ENCODE measurements at regions not wholly inside any gene's neighbourhood (a gene's known extent, or its start where the extent isn't known, plus 50 kb on each side); places are given as distances from the start of the nearest gene placed in this dataset.
"Not testable (repeated sequence)": the region's sequence is repeated elsewhere in the genome, so short reads cannot be mapped to it uniquely, and the experiment has no call there.

DNA sequence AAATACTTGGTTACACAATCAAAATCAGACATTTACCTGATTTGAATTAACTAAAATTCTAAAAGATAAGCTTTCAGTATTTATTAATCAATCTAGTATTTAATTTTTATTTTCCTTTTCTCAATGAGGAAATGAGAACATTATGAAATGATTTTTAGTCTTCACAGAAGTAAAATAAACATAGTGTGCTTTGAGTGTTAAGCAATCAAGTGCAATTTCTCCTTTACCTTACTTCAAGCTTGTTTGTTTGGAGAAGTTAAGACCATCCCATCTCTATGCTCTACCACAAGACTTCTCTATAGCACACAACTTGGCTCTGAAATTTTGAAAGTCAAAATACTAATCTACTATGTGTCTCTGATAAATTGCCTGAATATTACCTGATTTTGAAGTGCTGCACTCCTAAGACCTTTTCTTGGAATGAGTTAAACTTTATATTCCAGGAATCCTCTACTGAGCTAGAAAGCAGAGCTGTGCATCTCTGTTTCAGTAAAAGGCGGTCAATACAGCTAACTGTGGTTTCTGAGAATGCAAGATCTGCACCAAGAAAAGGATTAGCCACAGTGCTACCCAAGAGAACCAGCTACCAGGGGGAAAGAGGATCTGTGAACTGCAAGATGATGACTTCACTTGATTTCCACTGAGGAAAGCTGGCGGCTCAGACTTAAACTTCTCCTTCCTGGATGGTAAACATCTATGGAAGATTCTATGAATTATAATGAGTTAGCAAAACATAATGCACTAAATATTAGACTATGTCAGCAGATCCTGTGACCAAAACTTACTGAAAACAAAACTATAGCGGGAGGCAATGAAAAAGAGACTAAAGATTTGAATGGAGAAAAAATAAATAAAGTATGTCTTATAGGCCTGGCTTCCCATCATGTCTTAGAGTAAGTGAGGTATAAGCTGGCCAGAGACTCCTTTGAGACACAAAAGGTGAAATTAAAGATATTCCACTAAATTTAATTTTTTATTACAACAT, 358.7 kb downstream of the TUBA3C start:
- DNase-seq; H3K4me3 ChIP-seq; H3K4me1 ChIP-seq (ENCODE audit: low read depth); H3K36me3 ChIP-seq (ENCODE audit: low read depth); intact Hi-C loops (cut with DNase I, micrococcal nuclease); ATAC-seq: not testable (repeated sequence)
- peaks cover 29% of the 10 kb centered on the region for H3K9me3 ChIP-seq

DNA sequence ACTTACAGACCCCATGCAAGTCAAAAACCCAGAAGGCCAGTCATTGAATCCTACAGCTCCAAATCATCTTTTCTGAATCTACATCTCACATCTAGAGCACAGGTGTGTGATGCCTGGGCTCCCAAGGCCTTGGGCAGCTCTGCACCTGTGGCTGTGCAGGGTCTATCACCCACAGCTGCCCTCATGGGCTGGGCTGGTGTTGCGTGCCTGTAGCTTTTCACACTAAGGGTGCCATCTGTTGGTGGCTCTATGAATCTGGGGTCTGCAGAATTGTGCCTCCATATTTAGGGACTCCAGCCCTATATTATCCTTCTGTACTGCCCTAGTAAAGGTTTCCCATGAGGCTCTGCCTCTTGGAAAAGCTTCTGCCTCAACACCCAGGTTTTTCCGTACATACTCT, 407.6 kb downstream of the TUBA3C start:
- H3K4me3 ChIP-seq; H3K4me1 ChIP-seq (ENCODE audit: low read depth); DNase-seq; intact Hi-C loops (cut with DNase I, micrococcal nuclease); H3K9me3 ChIP-seq; ATAC-seq; H3K36me3 ChIP-seq (ENCODE audit: low read depth): not testable (repeated sequence)

DNA sequence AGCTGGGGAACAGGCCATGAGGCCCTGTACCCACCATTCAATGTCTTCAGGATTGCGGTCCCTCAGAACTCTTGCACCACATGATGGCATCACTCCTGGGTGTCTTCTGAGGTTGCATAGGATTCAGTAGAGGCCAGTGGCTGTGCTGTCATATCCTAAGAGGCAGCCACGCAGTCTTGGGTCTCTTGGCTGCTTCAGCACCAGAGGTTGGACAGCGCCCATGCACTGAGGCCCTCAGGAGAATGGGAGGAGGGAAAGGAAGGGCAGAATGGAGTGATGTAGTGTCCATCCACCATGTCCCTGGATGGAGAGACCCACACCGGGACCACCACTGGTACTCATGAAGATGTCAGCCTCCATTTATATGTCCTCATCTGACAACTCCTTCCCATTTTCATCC, 439.9 kb downstream of the TUBA3C start:
- H3K9me3 ChIP-seq: peaks cover 22% of the 10 kb centered on the region
- DNase-seq; H3K4me1 ChIP-seq (ENCODE audit: low read depth); intact Hi-C loops (cut with DNase I, micrococcal nuclease); H3K4me3 ChIP-seq; H3K36me3 ChIP-seq (ENCODE audit: low read depth); ATAC-seq: not testable (repeated sequence)

DNA sequence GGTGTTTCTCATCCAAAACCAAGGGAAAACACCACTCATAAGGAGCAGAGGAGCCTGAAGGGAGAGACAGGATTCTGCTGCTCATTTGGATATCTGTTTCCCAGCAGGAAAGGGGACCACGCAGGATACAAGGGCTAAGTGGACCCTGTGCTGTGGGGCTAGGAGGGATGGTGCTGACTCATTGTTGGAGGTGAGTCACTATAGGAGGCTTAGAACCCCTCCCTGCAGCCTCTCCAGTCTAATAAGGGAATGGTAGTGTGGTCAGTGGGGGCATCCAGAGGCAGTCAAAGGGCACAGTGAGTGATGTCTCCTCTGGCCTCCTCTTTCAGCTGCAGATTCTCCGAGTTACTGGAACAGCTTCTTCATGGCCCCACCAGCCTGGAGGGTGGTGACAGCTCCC, 442.3 kb downstream of the TUBA3C start:
- ATAC-seq: no peak
- TF ChIP-seq, protein P1, sequence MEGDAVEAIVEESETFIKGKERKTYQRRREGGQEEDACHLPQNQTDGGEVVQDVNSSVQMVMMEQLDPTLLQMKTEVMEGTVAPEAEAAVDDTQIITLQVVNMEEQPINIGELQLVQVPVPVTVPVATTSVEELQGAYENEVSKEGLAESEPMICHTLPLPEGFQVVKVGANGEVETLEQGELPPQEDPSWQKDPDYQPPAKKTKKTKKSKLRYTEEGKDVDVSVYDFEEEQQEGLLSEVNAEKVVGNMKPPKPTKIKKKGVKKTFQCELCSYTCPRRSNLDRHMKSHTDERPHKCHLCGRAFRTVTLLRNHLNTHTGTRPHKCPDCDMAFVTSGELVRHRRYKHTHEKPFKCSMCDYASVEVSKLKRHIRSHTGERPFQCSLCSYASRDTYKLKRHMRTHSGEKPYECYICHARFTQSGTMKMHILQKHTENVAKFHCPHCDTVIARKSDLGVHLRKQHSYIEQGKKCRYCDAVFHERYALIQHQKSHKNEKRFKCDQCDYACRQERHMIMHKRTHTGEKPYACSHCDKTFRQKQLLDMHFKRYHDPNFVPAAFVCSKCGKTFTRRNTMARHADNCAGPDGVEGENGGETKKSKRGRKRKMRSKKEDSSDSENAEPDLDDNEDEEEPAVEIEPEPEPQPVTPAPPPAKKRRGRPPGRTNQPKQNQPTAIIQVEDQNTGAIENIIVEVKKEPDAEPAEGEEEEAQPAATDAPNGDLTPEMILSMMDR (IDR thresholded peaks at IDR 0.05): no peak

DNA sequence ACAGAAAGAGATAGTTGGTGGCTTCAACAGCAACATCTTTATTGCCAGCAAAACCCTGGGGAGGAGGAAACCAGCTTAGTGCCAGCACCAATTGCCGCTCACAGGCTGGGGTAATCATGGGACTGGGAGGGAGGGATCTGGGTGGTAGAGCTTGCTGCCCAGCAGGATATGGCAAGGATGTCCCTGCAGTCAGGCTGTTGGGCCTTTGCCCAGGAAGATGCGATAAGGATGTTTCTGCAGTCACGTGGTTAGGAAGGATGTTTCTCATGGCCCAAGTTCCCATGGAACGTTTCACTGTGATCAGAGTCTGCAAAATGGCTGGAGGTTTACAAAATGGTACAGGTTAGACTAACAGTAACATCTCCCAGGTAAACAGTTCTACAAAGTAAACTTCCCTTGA, 443.5 kb downstream of the TUBA3C start:
- intact Hi-C loops (cut with DNase I, micrococcal nuclease); H3K36me3 ChIP-seq (ENCODE audit: low read depth); ATAC-seq; H3K4me3 ChIP-seq; H3K4me1 ChIP-seq (ENCODE audit: low read depth); DNase-seq: not testable (repeated sequence)
- H3K9me3 ChIP-seq: peaks cover 13% of the 10 kb centered on the region

More for the DNA sequence above, 442.3 kb downstream of the TUBA3C start:
- DNase-seq: no peak
- no peak overlapping the region for H3K4me3 ChIP-seq
- no peaks in the 10 kb centered on the region for H3K4me1 ChIP-seq (ENCODE audit: low read depth)
- peaks cover 20% of the 10 kb centered on the region for H3K9me3 ChIP-seq
- H3K36me3 ChIP-seq (ENCODE audit: low read depth): no peaks in the 10 kb centered on the region
- intact Hi-C loops (cut with DNase I, micrococcal nuclease): no loop called here

DNA sequence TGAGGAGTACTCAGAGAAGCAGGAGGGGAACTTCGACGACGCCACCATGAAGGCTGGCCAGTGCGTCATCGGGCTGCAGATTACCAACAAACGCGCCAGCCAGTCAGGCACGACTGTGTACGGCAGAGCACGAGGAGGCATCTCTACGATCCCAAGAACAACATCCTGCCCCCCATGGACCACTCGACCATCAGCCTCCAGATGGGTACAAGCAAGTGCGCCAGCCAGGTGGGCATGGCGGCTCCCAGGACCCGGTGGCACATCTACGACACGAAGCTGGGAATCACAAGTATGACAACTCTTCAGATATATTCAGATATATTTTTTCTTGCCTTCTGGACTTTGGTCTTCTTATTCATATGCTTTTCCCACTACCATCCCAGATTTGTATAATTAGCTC, 454.5 kb downstream of the TUBA3C start:
- peaks cover 12% of the 10 kb centered on the region for H3K9me3 ChIP-seq
- intact Hi-C loops (cut with DNase I, micrococcal nuclease); H3K4me1 ChIP-seq (ENCODE audit: low read depth); ATAC-seq; H3K4me3 ChIP-seq; DNase-seq; H3K36me3 ChIP-seq (ENCODE audit: low read depth): not testable (repeated sequence)

DNA sequence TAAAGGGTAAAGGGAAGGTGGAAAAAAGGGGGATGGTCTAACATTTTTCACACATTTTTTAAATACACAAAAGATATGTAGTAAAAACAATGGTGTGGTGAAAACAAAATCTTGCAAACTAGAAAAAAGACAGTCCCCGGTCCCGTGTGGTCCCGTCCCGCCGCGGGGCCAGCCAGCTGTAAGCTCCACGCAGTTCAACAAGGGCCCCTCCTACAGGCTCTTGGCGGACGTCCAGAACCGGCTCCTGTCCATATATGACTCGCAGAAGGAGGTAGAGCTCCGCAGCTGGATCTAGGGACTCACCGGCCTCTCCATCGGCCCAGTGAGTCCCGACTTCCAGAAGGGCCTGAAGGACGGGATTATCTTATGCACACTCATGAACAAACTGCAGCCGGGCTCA, 455.1 kb downstream of the TUBA3C start:
- H3K9me3 ChIP-seq: peaks cover 16% of the 10 kb centered on the region
- DNase-seq; ATAC-seq; intact Hi-C loops (cut with DNase I, micrococcal nuclease); H3K4me1 ChIP-seq (ENCODE audit: low read depth); H3K4me3 ChIP-seq; H3K36me3 ChIP-seq (ENCODE audit: low read depth): not testable (repeated sequence)

DNA sequence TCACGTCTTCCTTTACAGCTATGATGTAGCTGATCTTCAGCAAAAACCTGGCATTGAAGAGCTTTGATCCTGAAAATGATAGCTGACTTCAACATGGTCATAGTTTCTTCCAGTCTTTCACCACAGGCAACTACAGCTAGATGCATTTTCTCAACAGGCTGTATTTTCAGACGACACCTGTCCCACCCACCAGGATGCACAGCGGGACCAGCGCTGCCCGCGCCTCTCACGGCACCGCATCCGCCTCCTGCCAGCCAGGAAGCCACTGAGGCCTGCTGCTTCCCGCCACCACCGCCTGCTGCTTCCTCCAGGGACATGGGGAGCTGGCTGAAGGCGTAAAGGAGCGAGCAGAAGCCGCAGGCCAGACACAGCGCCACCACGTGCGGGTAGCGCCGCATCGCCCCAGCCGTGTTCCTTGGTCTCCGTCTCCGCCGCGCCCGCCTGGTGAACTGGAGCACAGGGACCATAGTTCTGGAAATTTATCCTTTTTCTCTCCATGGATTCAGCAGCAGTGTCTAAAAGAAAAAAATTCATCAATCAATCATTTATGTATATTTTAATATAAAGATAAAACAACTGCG, 456.3 kb downstream of the TUBA3C start:
- H3K4me3 ChIP-seq; H3K4me1 ChIP-seq (ENCODE audit: low read depth); DNase-seq; H3K36me3 ChIP-seq (ENCODE audit: low read depth); ATAC-seq; intact Hi-C loops (cut with DNase I, micrococcal nuclease): not testable (repeated sequence)
- peaks cover 20% of the 10 kb centered on the region for H3K9me3 ChIP-seq

DNA sequence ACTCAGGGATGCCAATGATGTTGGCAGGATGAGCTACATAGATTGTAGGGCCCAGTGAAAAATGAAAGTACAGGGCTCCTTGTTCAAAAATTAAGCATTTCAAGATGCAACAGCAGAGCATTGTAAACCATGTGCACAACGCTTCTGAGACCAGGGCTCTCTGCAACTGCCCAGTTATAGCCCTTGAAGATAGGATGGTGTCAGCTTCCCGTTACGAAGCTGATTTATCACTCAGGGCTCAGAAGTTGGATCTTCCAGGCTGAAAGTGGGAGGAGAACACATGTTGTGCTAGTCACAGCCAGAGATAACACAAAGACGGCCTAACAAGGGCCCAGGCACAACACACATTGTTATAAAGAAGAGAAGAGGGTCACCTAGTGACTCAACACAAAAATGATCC, 466.7 kb downstream of the TUBA3C start:
- TF ChIP-seq, protein P1 (IDR thresholded peaks at IDR 0.05): no peak
- no peak for ATAC-seq
- Histone ChIP-seq H3K36me3 (ENCODE audit: low read depth) (no peaks in the 10 kb centered on the region), H3K4me3 (no peak overlapping the region), H3K4me1 (ENCODE audit: low read depth) (no peaks in the 10 kb centered on the region), H3K9me3 (peaks cover 23% of the 10 kb centered on the region)
- intact Hi-C loops (cut with DNase I, micrococcal nuclease): no loop called here
- DNase-seq: no peak

DNA sequence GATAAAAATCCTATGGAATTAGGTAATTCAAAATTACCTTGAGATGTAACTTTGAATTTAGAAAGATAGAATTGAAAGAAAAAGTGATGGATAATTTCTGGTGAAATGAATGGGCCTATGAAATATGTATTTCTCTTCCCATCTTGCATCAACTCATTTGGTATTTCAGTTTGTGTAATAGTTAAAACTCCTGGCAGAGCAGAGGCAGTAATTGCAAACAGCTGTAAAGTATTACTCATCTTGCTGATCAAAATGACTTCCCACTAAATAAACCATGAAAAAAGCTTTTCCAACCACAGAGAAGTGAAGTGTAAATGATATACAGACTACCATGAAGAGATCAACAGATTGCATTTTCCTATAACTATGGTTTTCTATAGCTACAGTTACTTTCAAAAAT, 471.0 kb downstream of the TUBA3C start:
- ATAC-seq; intact Hi-C loops (cut with DNase I, micrococcal nuclease); H3K36me3 ChIP-seq (ENCODE audit: low read depth); H3K4me3 ChIP-seq; H3K4me1 ChIP-seq (ENCODE audit: low read depth); DNase-seq: not testable (repeated sequence)
- peaks cover 22% of the 10 kb centered on the region for H3K9me3 ChIP-seq

DNA sequence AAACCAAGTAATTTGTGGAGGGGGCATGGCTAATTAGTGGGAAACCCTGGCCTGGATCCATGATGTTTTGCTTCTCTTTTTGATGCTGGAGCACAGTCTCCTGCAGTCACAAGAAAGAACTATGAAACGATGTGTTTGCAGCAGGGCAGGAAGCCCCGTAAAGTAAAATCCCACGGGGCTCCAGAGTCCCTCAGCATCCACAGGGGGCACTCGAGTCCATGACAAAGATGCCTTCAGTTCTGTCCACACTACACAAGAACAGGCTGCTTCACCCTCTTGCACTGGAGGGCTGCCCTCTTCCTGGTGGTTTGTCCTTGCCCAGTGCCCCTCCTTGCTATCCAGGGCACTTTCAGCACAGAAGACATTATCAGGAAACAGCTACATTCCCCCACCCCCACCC, 475.1 kb downstream of the TUBA3C start:
- DNase-seq; ATAC-seq; intact Hi-C loops (cut with DNase I, micrococcal nuclease); H3K4me3 ChIP-seq; H3K36me3 ChIP-seq (ENCODE audit: low read depth); H3K4me1 ChIP-seq (ENCODE audit: low read depth); H3K9me3 ChIP-seq: not testable (repeated sequence)
